ENCODE measurements at regions not wholly inside any gene's neighbourhood (a gene's known extent, or its start where the extent isn't known, plus 50 kb on each side); places are given as distances from the start of the nearest gene placed in this dataset.

DNA sequence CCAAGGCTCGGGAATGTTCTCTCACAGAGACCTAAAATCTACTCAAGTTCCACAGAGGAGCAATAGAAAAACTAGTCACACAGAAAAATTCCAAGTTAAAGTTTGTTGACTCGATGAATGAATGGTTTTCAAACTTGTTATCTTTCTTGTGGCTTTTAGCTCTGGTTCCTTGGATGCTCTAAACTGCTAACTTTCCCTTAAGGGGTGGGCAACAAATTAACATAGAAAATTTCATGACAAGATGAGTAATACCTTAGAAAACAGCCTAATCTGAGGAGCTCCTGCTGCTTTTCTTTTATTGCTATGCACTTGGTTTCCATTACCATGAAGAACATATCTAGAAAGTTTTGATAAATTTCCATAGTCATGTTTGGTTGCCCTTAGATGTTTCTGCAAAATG lies 100.2 kb upstream of the CCDC112 start:
- TF ChIP-seq, protein P1, sequence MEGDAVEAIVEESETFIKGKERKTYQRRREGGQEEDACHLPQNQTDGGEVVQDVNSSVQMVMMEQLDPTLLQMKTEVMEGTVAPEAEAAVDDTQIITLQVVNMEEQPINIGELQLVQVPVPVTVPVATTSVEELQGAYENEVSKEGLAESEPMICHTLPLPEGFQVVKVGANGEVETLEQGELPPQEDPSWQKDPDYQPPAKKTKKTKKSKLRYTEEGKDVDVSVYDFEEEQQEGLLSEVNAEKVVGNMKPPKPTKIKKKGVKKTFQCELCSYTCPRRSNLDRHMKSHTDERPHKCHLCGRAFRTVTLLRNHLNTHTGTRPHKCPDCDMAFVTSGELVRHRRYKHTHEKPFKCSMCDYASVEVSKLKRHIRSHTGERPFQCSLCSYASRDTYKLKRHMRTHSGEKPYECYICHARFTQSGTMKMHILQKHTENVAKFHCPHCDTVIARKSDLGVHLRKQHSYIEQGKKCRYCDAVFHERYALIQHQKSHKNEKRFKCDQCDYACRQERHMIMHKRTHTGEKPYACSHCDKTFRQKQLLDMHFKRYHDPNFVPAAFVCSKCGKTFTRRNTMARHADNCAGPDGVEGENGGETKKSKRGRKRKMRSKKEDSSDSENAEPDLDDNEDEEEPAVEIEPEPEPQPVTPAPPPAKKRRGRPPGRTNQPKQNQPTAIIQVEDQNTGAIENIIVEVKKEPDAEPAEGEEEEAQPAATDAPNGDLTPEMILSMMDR (IDR thresholded peaks at IDR 0.05; ENCODE audit: insufficient read depth, low read length) = no peak
- peak; percentile 82 for DNase-seq (ENCODE audit: low read depth)

DNA sequence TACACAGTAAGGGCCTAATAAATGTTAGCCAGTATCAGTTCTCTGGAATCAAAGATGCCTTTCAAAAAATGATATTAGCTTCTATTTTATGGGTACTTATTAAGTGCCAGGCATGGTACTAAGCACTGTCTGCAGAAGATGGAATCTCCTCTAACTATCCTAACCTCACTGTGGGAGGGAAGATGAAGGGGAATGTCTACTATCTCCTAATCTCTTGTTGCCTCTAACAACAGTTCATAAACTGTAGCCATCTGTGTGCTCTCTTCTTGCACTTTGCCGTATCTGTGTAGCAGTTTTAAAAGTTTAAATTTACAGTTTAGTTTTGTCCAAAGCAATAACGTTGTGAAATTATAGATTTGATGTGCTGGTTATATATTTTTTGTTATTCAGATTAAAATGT lies 99.6 kb upstream of the CCDC112 start:
- H3K4me3 ChIP-seq (ENCODE audit: low read depth, low read length) = no peak overlapping the region
- DNase-seq (ENCODE audit: low read depth) = no peak
- TF ChIP-seq, protein P1 (IDR thresholded peaks at IDR 0.05; ENCODE audit: insufficient read depth, low read length) = no peak

More for the DNA sequence above, 100.2 kb upstream of the CCDC112 start:
- no peak overlapping the region for H3K4me3 ChIP-seq (ENCODE audit: low read depth, low read length)

DNA sequence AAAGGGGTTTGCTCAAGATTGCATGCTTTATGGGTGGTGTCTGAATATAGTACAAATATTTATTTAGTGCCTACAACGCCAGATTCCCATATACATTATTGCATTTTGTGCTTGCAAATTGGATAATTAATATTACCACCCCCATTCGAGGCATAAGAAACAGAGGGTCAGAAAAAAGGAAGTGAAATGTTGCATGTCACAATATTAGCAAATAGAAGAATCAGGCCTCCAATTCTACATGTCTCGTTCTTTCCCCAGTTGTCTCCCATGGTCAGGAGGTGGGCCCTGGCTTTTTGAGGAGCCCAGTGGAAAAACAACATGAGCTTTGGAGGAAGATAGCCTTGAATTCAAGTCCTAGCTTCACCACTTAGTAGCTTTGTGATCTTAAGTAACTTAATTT lies 98.1 kb upstream of the CCDC112 start:
- no peak for DNase-seq (ENCODE audit: low read depth)
- H3K4me3 ChIP-seq (ENCODE audit: low read depth, low read length) = no peak overlapping the region
- TF ChIP-seq, protein P1 (IDR thresholded peaks at IDR 0.05; ENCODE audit: insufficient read depth, low read length) = no peak

DNA sequence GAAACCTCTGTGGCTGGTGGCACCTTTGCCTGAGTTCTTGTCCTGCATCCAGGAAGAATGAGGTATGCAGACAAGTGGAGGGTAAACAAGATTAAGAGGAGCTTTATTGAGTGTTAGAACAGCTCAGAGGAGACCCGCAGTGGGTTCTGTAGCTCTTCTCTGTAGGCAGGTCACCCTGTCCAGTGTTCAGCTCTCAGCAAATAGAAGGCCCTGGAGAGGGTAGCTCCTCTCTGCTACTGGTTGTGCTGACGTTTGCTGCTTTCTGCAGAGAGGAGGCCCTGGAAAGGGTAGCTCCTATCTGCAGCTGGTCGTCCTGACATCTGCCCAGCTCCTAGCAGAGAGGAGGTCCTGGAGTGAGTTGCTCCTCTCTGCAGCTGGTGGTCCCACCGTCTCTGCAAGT lies 96.8 kb upstream of the CCDC112 start:
- H3K4me3 ChIP-seq (ENCODE audit: low read depth, low read length) = no peak overlapping the region
- no peak for DNase-seq (ENCODE audit: low read depth)
- TF ChIP-seq, protein P1 (IDR thresholded peaks at IDR 0.05; ENCODE audit: insufficient read depth, low read length) = no peak

DNA sequence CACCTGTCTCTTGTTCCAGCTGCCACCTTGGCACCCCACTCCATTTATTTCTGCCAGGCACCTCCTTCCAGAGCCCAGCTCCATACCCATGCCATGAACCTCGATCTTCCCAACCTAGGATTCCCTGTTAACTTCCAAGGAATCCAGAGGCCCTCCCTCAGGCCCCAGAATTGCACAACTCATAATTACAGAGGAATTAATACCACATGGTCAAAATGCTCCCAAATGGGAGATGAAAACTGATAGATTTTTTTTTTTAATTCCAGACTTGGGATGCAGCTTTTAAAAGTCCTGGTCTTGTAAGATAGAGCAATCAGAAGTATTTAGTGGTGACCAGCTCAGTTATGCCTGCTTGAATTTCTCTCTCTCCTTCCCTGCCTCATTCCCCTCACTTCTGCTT lies 96.2 kb upstream of the CCDC112 start:
- TF ChIP-seq, protein P1 (IDR thresholded peaks at IDR 0.05; ENCODE audit: insufficient read depth, low read length) = no peak
- no peak overlapping the region for H3K4me3 ChIP-seq (ENCODE audit: low read depth, low read length)
- no peak for DNase-seq (ENCODE audit: low read depth)

DNA sequence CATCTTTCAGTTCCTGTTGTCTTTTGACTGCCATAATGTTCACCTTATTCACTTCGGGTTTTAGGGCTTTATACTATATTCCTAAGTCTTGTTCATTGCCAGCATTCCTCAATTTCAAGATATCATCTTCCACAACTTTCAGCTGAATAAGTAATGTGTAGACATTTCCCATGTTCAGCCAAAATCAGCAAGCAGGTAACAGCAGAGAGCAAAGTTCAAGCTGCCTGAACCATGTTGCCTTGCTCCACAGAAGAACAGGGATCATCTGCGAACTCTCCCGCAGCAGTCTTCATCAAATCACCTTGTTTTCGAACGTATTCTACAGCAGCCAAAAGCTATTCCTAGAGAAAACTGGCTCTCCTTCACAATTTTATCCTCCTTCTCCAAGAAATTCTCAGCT lies 95.3 kb upstream of the CCDC112 start:
- TF ChIP-seq, protein P1 (IDR thresholded peaks at IDR 0.05; ENCODE audit: insufficient read depth, low read length) = no peak
- H3K4me3 ChIP-seq (ENCODE audit: low read depth, low read length) = no peak overlapping the region
- no peak for DNase-seq (ENCODE audit: low read depth)

DNA sequence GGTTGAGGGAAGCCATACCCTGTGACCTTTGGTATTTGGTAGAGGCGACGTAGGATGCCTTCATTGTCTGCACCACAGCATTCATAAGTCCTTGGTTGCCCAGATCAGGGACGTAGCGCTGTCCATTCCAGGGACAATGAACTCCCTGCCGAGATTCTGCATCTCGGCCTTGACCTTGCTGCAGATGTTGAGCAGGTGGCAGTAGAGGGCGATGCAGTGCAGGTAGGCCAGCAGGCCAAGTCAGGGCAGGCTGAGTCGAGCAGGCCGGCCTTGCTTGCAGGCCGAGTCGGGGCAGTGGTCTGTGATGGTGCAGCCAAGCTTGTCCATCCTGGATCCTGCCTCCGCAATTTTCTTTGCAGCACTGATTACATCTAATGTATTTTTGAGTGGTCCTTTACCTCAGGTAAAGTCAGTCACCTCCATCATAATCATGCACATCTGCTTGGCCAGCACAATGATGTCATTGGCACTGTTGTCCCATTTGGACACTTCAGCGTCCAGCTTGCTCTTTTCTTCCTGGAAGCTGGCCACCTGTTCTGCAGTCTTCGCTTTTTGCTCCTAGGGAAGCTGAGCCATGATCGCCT lies 93.4 kb upstream of the CCDC112 start:
- no peak for DNase-seq (ENCODE audit: low read depth)
- TF ChIP-seq, protein P1 (IDR thresholded peaks at IDR 0.05; ENCODE audit: insufficient read depth, low read length) = no peak
- H3K4me3 ChIP-seq (ENCODE audit: low read depth, low read length) = no peak overlapping the region

Measured in fibroblast of the aortic adventitia (primary cell).